WTC11 (cell line): ENCODE measurements at regions not wholly inside any gene's neighbourhood (a gene's known extent, or its start where the extent isn't known, plus 50 kb on each side); places are given as distances from the start of the nearest gene placed in this dataset.

Experiments used
- CREB1 ChIP-seq: sonication (generic); formaldehyde crosslinking; IDR thresholded peaks from 2 replicates; pipeline ENCODE4 v1.8.0; 2023; ENCODE audit warnings: mild to moderate bottlenecking, missing genetic modification reagents
- CTCF ChIP-seq: fragments of 200-600 bp; IDR thresholded peaks from 2 replicates; pipeline ENCODE4 v1.8.0; 2022; ENCODE audit warnings: antibody characterized with exemption
- HMGXB4 ChIP-seq: sonication (generic); formaldehyde crosslinking; IDR thresholded peaks from 2 replicates; pipeline ENCODE4 v1.8.1; 2023; ENCODE audit warnings: mild to moderate bottlenecking, moderate library complexity, missing genetic modification reagents
- MAX ChIP-seq: sonication (generic); formaldehyde crosslinking; IDR thresholded peaks from 2 replicates; pipeline ENCODE4 v1.8.0; 2022; ENCODE audit warnings: mild to moderate bottlenecking, missing genetic modification reagents
- ZNF512 ChIP-seq: sonication (generic); formaldehyde crosslinking; IDR thresholded peaks from 2 replicates; pipeline ENCODE4 v1.8.1; 2022; ENCODE audit warnings: missing genetic modification reagents, borderline replicate concordance
- ZSCAN18 ChIP-seq: fragments of 250-450 bp; sonication (Bioruptor Pico); IDR thresholded peaks from 2 replicates; pipeline ENCODE4 v2.1.2; 2022; ENCODE audit warnings: mild to moderate bottlenecking, moderate library complexity

- no peak for TF ChIP-seq ZNF512 (CRISPR knock-in tag)
- TF ChIP-seq HMGXB4 (CRISPR knock-in tag) = no peak
- no peak for TF ChIP-seq ZSCAN18
- TF ChIP-seq CTCF = no peak
- TF ChIP-seq CREB1 = no peak
- TF ChIP-seq MAX (CRISPR knock-in tag) = no peak
Observed at GRCh38 chr4:34198966-34199365, 2045.3 kb downstream of the ARAP2 start.
